Esophagus muscularis mucosa (tissue), 4 donors: ENCODE measurements at regions not wholly inside any gene's neighbourhood (a gene's known extent, or its start where the extent isn't known, plus 50 kb on each side); places are given as distances from the start of the nearest gene placed in this dataset.

Experiments used
- DNase-seq: peaks from one replicate; pipeline ENCODE4 v3.0.0-alpha.2; 2017; ENCODE audit errors: extremely low spot score
- H3K27ac ChIP-seq, 4 donors: fragments of 200-600 bp; sonication (generic); replicated peaks in 1 of 4; 1 replicate in 3 of 4; 2 replicates in 1 of 4; pipeline ENCODE4 v1.5.1; 2016 to 2019; ENCODE audit warnings: mild to moderate bottlenecking in 1 of 4
- H3K27me3 ChIP-seq, 4 donors: fragments of 200-600 bp; sonication (generic); one replicate each; pipeline versions ENCODE4 v1.5.1 to v1.6.0; 2016 to 2019
- H3K36me3 ChIP-seq, 4 donors: fragments of 200-600 bp; sonication (generic); one replicate each; pipeline ENCODE4 v1.5.1; 2016 to 2019
- H3K4me1 ChIP-seq, 4 donors: fragments of 200-600 bp; sonication (generic); one replicate each; pipeline ENCODE4 v1.5.1; 2016 to 2019
- H3K4me3 ChIP-seq, 4 donors: fragments of 200-600 bp; sonication (generic); 1 replicate in 2 of 4; 2 replicates in 2 of 4; pipeline ENCODE4 v1.5.1; 2016 to 2019; ENCODE audit warnings: mild to moderate bottlenecking in 4 of 4, moderate library complexity in 1 of 4
- H3K9me3 ChIP-seq, 4 donors: fragments of 200-600 bp; sonication (generic); 1 replicate in 3 of 4; 2 replicates in 1 of 4; pipeline ENCODE4 v1.5.1; 2016 to 2019
- CTCF ChIP-seq, 3 experiments: fragments of 200-600 bp in 2 of 3; fragments of 450-650 bp in 1 of 3; sonication (generic) in 2 of 3; IDR thresholded peaks; one replicate each; pipeline ENCODE4 v1.5.1; 2017 to 2019; ENCODE audit warnings: antibody characterized with exemption in 3 of 3, mild to moderate bottlenecking in 2 of 3, moderate library complexity in 1 of 3
- EP300 ChIP-seq: sonication (generic); formaldehyde crosslinking; IDR thresholded peaks from one replicate; pipeline ENCODE4 v1.6.1; 2017; ENCODE audit warnings: antibody characterized with exemption
- POLR2A ChIP-seq: fragments of 450-650 bp; IDR thresholded peaks from one replicate; pipeline ENCODE4 v1.6.1; 2017; ENCODE audit warnings: antibody characterized with exemption, moderate library complexity, mild to moderate bottlenecking, low read depth
- POLR2AphosphoS5 ChIP-seq, 2 donors: sonication (generic); formaldehyde crosslinking; IDR thresholded peaks; one replicate each; pipeline ENCODE4 v1.6.1; 2017; ENCODE audit warnings: antibody characterized with exemption in 2 of 2
- WGBS: methylation state at CpG from one replicate; pipeline ENCODE4 v1.1.5; 2018; 5-methylcytosine and 5-hydroxymethylcytosine counted together
- intact Hi-C: fragments of 100-400 bp; cut with DNase I; formaldehyde crosslinking; loops from one replicate; pipeline ENCODE4 v1.15.1; 2023

GRCh38 chr2:19507137-19507536, 148.7 kb upstream of the OSR1 start:
- TF ChIP-seq POLR2AphosphoS5 (IDR thresholded peaks at IDR 0.05): no peak
- no peak for TF ChIP-seq POLR2A
- TF ChIP-seq CTCF (IDR thresholded peaks at IDR 0.05): no peak
- no peak for TF ChIP-seq EP300
- no peaks in the 10 kb centered on the region for H3K27me3 ChIP-seq
- H3K4me1 ChIP-seq: peaks cover 0 to 22% (median 8%) of the 10 kb centered on the region in 4 donors
- no peak overlapping the region for H3K4me3 ChIP-seq
- no peak for DNase-seq
- H3K9me3 ChIP-seq: no peaks in the 10 kb centered on the region
- H3K27ac ChIP-seq: no peak overlapping the region
- intact Hi-C loops: no loop called here
- WGBS: 89% methylated on average over 2 of the region's 2 CpGs
- no peaks in the 10 kb centered on the region for H3K36me3 ChIP-seq

GRCh38 chr2:19505199-19506136, 147.0 kb upstream of the OSR1 start:
- TF ChIP-seq POLR2AphosphoS5 (IDR thresholded peaks at IDR 0.05) (no peak), EP300 (no peak), POLR2A (no peak), CTCF (IDR thresholded peaks at IDR 0.05) (no peak)
- Histone ChIP-seq H3K36me3 (no peaks in the 10 kb centered on the region), H3K27ac (no peak overlapping the region), H3K4me1 (peaks cover 0 to 22% (median 8%) of the 10 kb centered on the region in 4 donors), H3K27me3 (no peaks in the 10 kb centered on the region), H3K4me3 (no peak overlapping the region), H3K9me3 (no peaks in the 10 kb centered on the region)
- DNase-seq: no peak
- WGBS: 51% methylated on average over 5 of the region's 5 CpGs
- intact Hi-C loops: no loop called here

GRCh38 chr2:19504400-19505198, 146.2 kb upstream of the OSR1 start:
- H3K36me3 ChIP-seq: no peaks in the 10 kb centered on the region
- WGBS: 39% methylated on average over 5 of the region's 5 CpGs
- H3K4me3 ChIP-seq: no peak overlapping the region
- H3K27me3 ChIP-seq: no peaks in the 10 kb centered on the region
- peaks cover 0 to 26% (median 8%) of the 10 kb centered on the region in 4 donors for H3K4me1 ChIP-seq
- intact Hi-C loops: no loop called here
- no peaks in the 10 kb centered on the region for H3K9me3 ChIP-seq
- no peak for TF ChIP-seq EP300
- no peak for TF ChIP-seq POLR2AphosphoS5 (IDR thresholded peaks at IDR 0.05)
- no peak for TF ChIP-seq POLR2A
- no peak for TF ChIP-seq CTCF (IDR thresholded peaks at IDR 0.05)
- no peak overlapping the region for H3K27ac ChIP-seq
- DNase-seq: no peak

GRCh38 chr2:19503915-19504314, 145.5 kb upstream of the OSR1 start:
- 86% methylated on average over 3 of the region's 3 CpGs for WGBS
- no peak for DNase-seq
- H3K9me3 ChIP-seq: no peaks in the 10 kb centered on the region
- TF ChIP-seq POLR2A (no peak), POLR2AphosphoS5 (IDR thresholded peaks at IDR 0.05) (no peak), EP300 (no peak), CTCF (IDR thresholded peaks at IDR 0.05) (no peak)
- H3K4me1 ChIP-seq: peaks cover 0 to 26% (median 8%) of the 10 kb centered on the region in 4 donors
- H3K27ac ChIP-seq: no peak overlapping the region
- intact Hi-C loops: no loop called here
- no peaks in the 10 kb centered on the region for H3K27me3 ChIP-seq
- no peaks in the 10 kb centered on the region for H3K36me3 ChIP-seq
- H3K4me3 ChIP-seq: no peak overlapping the region
